B cell (primary cell): ENCODE measurements at regions not wholly inside any gene's neighbourhood (a gene's known extent, or its start where the extent isn't known, plus 50 kb on each side); places are given as distances from the start of the nearest gene placed in this dataset.

Source experiments
- ATAC-seq: fragments of 200-7000 bp; cut with Tn5 transposase; one replicate; pipeline ENCODE4 v1.10.0; 2021; ENCODE audit warnings: low read depth, mild to moderate bottlenecking, moderate number of reproducible peaks, moderate library complexity
- CTCF ChIA-PET: fragments of 350-600 bp; sonication (Branson Sonifier 250); formaldehyde crosslinking; loops from one replicate; lab custom pipeline; 2021; ENCODE audit warnings: antibody characterized with exemption, inconsistent platforms; lab: Charles Lee
- POLR2A ChIA-PET: fragments of 350-600 bp; sonication (Branson Sonifier 250); formaldehyde crosslinking; loops from one replicate; lab custom pipeline; 2021; ENCODE audit warnings: antibody characterized with exemption; lab: Charles Lee
- DNase-seq: peaks from one replicate; pipeline ENCODE4 v3.0.0; 2013
- H2AFZ ChIP-seq: 2 replicates; pipeline ENCODE4 v1.6.1; 2012; ENCODE audit warnings: mild to moderate bottlenecking, low read depth, low read length; ENCODE audit not compliant: insufficient read depth, poor library complexity, severe bottlenecking
- H3K27ac ChIP-seq, 2 donors: 1 replicate in 1 of 2; 2 replicates in 1 of 2; pipeline ENCODE4 v1.5.1; 2012 to 2013; ENCODE audit warnings: low read length in 2 of 2, mild to moderate bottlenecking in 2 of 2, moderate library complexity in 1 of 2
- H3K27me3 ChIP-seq, 4 experiments: fragments of 200-600 bp in 1 of 4; sonication (generic) in 1 of 4; replicated peaks in 1 of 4; 1 replicate in 2 of 4; 2 replicates in 2 of 4; pipeline versions ENCODE4 v1.6.1 to v1.7.0; 2013 to 2016; ENCODE audit warnings: low read length in 3 of 4, mild to moderate bottlenecking in 2 of 4, mixed read lengths in 1 of 4, moderate library complexity in 1 of 4; ENCODE audit not compliant: insufficient read depth in 4 of 4, control insufficient read depth in 3 of 4; ENCODE audit errors: control extremely low read depth in 1 of 4
- H3K36me3 ChIP-seq, 2 experiments: replicated peaks in 1 of 2; 1 replicate in 1 of 2; 2 replicates in 1 of 2; pipeline versions ENCODE4 v1.6.1 to v1.7.1; 2013; ENCODE audit warnings: low read length in 1 of 2; ENCODE audit not compliant: insufficient read depth in 2 of 2, control insufficient read depth in 1 of 2; ENCODE audit errors: control extremely low read depth in 1 of 2, extremely low read depth in 1 of 2
- H3K4me1 ChIP-seq, 2 donors: fragments of 200-600 bp in 1 of 2; sonication (generic) in 1 of 2; 1 replicate in 1 of 2; 2 replicates in 1 of 2; pipeline versions ENCODE4 v1.5.1 to v1.6.1; 2013 to 2017; ENCODE audit warnings: low read length in 2 of 2; ENCODE audit not compliant: control insufficient read depth in 2 of 2, insufficient read depth in 2 of 2
- H3K4me2 ChIP-seq: replicated peaks from 2 replicates; pipeline ENCODE3; 2012; ENCODE audit warnings: mild to moderate bottlenecking, low read depth, low read length; ENCODE audit not compliant: poor library complexity, severe bottlenecking
- H3K4me3 ChIP-seq, 5 experiments: fragments of 200-600 bp in 1 of 5; sonication (generic) in 1 of 5; 1 replicate in 3 of 5; 2 replicates in 2 of 5; pipeline versions ENCODE4 v1.5.1 to v1.7.0; 2011 to 2016; ENCODE audit warnings: low read length in 4 of 5, mild to moderate bottlenecking in 4 of 5, low read depth in 2 of 5, control low read depth in 1 of 5, moderate library complexity in 1 of 5; ENCODE audit not compliant: insufficient read depth in 1 of 5; ENCODE audit errors: control extremely low read depth in 1 of 5, extremely low read depth in 1 of 5
- H3K79me2 ChIP-seq: fragments of 200-600 bp; sonication (generic); one replicate; pipeline ENCODE4 v1.6.0; 2016; ENCODE audit warnings: low read length; ENCODE audit not compliant: control insufficient read depth, insufficient read depth
- H3K9ac ChIP-seq: fragments of 200-600 bp; sonication (generic); 2 replicates; pipeline ENCODE4 v1.6.1; 2017; ENCODE audit warnings: mild to moderate bottlenecking, low read length, moderate library complexity
- H3K9me3 ChIP-seq, 3 donors: one replicate each; pipeline versions ENCODE4 v1.6.1 to v1.7.1; 2013; ENCODE audit warnings: low read length in 2 of 3; ENCODE audit not compliant: control insufficient read depth in 2 of 3, insufficient read depth in 1 of 3; ENCODE audit errors: control extremely low read depth in 1 of 3
- H4K20me1 ChIP-seq: 2 replicates; pipeline ENCODE4 v1.6.0; 2012; ENCODE audit warnings: mild to moderate bottlenecking, low read length; ENCODE audit not compliant: insufficient read depth, control insufficient read depth, poor library complexity, severe bottlenecking
- H3K27ac Mint-ChIP-seq: one replicate; pipeline ENCODE4 v1.8.0; 2021; ENCODE audit warnings: mixed read lengths
- H3K27me3 Mint-ChIP-seq: one replicate; pipeline ENCODE4 v1.8.0; 2021; ENCODE audit warnings: mixed read lengths
- H3K4me1 Mint-ChIP-seq: one replicate; pipeline ENCODE4 v1.8.0; 2021; ENCODE audit warnings: mixed read lengths
- H3K4me3 Mint-ChIP-seq: one replicate; pipeline ENCODE4 v1.8.0; 2021; ENCODE audit warnings: mixed read lengths
- H3K9me3 Mint-ChIP-seq: one replicate; pipeline ENCODE4 v1.8.0; 2022; ENCODE audit warnings: mixed read lengths; ENCODE audit not compliant: insufficient read depth
- CTCF ChIP-seq: fragments of 200-600 bp; IDR thresholded peaks from one replicate; pipeline ENCODE4 v1.8.0; 2022; ENCODE audit warnings: antibody characterized with exemption, mild to moderate bottlenecking
- EZH2 ChIP-seq: IDR thresholded peaks from 2 replicates; pipeline ENCODE4 v1.6.1; 2012; ENCODE audit warnings: borderline replicate concordance, low read depth, mild to moderate bottlenecking, moderate library complexity, low read length; ENCODE audit not compliant: insufficient read depth, poor library complexity, severe bottlenecking
- WGBS: methylation state at CpG from one replicate; pipeline ENCODE4 v1.1.5; 2013; ENCODE audit warnings: missing lambda C conversion rate; ENCODE audit not compliant: insufficient coverage; 5-methylcytosine and 5-hydroxymethylcytosine counted together
- intact Hi-C: fragments of 100-400 bp; cut with micrococcal nuclease; formaldehyde crosslinking; loops from one replicate; pipeline ENCODE4 v1.10.0; 2022

- H3K9ac ChIP-seq, result no peak overlapping the region
- WGBS, result 74% methylated on average over 3 of the region's 3 CpGs
- POLR2A ChIA-PET, result no interaction called here
- peaks cover 0 to 2% (median 0%) of the 10 kb centered on the region in 3 donors for H3K9me3 ChIP-seq
- Mint-ChIP-seq H3K4me1 (no peaks in the 10 kb centered on the region), H3K27ac (no peak overlapping the region), H3K9me3 (no peaks in the 10 kb centered on the region), H3K4me3 (no peak overlapping the region), H3K27me3 (peaks cover 4% of the 10 kb centered on the region)
- CTCF ChIA-PET, result no interaction called here
- H4K20me1 ChIP-seq, result no peaks in the 10 kb centered on the region
- H3K4me3 ChIP-seq, result no peak overlapping the region
- H3K4me1 ChIP-seq, result no peaks in the 10 kb centered on the region
- intact Hi-C loops, result no loop called here
- H3K27me3 ChIP-seq, result no peaks in the 10 kb centered on the region
- no peak for TF ChIP-seq CTCF
- no peak for TF ChIP-seq EZH2
- no peak overlapping the region for H2AFZ ChIP-seq
- H3K4me2 ChIP-seq, result no peak overlapping the region
- H3K36me3 ChIP-seq, result no peaks in the 10 kb centered on the region
- H3K79me2 ChIP-seq, result no peaks in the 10 kb centered on the region
- ATAC-seq, result no peak
- H3K27ac ChIP-seq, result no peak overlapping the region
- DNase-seq, result no peak
These were observed 381.8 kb downstream of the MAFB start for GRCh38 chr20:40307268-40307667.

- H3K27ac ChIP-seq, result no peak overlapping the region
- DNase-seq, result no peak
- Mint-ChIP-seq H3K4me3 (no peak overlapping the region), H3K4me1 (no peaks in the 10 kb centered on the region), H3K27ac (no peak overlapping the region), H3K27me3 (peaks cover 4% of the 10 kb centered on the region), H3K9me3 (no peaks in the 10 kb centered on the region)
- H3K9me3 ChIP-seq, result no peaks in the 10 kb centered on the region
- H3K27me3 ChIP-seq, result no peaks in the 10 kb centered on the region
- H4K20me1 ChIP-seq, result no peaks in the 10 kb centered on the region
- ATAC-seq, result no peak
- ChIA-PET CTCF (no interaction called here), POLR2A (no interaction called here)
- no peak overlapping the region for H3K4me2 ChIP-seq
- no peaks in the 10 kb centered on the region for H3K4me1 ChIP-seq
- intact Hi-C loops, result no loop called here
- no peak overlapping the region for H3K9ac ChIP-seq
- no peak overlapping the region for H3K4me3 ChIP-seq
- WGBS, result 92% methylated on average over 2 of the region's 2 CpGs
- no peak overlapping the region for H2AFZ ChIP-seq
- H3K79me2 ChIP-seq, result no peaks in the 10 kb centered on the region
- TF ChIP-seq CTCF (no peak), EZH2 (no peak)
- no peaks in the 10 kb centered on the region for H3K36me3 ChIP-seq
These were observed 383.7 kb downstream of the MAFB start for GRCh38 chr20:40305303-40305702.
